NOMO-1 (cell line): ENCODE measurements at regions not wholly inside any gene's neighbourhood (a gene's known extent, or its start where the extent isn't known, plus 50 kb on each side); places are given as distances from the start of the nearest gene placed in this dataset.

Experiments
- DNase-seq, 2 experiments: peaks; one replicate each; lab custom pipeline; 2025; ENCODE audit not compliant: unreplicated experiment in 2 of 2; lab: John Stamatoyannopoulos, UW

- DNase-seq, result peak in 1 of 2 experiments; percentile 1
Observed at GRCh38 chr4:79042079-79042674, 102.9 kb upstream of the PAQR3 start.

GRCh38 chr4:79034544-79034943 is 95.3 kb upstream of the PAQR3 start:
- no peak for DNase-seq

- DNase-seq, result no peak
Observed at GRCh38 chr4:79030973-79031372, 91.7 kb upstream of the PAQR3 start.

- DNase-seq, result no peak
Observed at GRCh38 chr4:79027656-79028055, 88.4 kb upstream of the PAQR3 start.

- DNase-seq, result no peak
Observed at GRCh38 chr4:79025170-79025569, 85.9 kb upstream of the PAQR3 start.

GRCh38 chr4:79023799-79024770 is 84.8 kb upstream of the PAQR3 start:
- no peak for DNase-seq

- DNase-seq, result no peak
Observed at GRCh38 chr4:79022529-79022928, 83.3 kb upstream of the PAQR3 start.

- DNase-seq, result no peak
Observed at GRCh38 chr4:79017481-79017880, 78.2 kb upstream of the PAQR3 start.

- no peak for DNase-seq
Observed at GRCh38 chr4:79016878-79017277, 77.6 kb upstream of the PAQR3 start.

- no peak for DNase-seq
Observed at GRCh38 chr4:79015411-79015810, 76.2 kb upstream of the PAQR3 start.

- no peak for DNase-seq
Observed at GRCh38 chr4:79014230-79014629, 75.0 kb upstream of the PAQR3 start.

- no peak for DNase-seq
Observed at GRCh38 chr4:79013756-79014155, 74.5 kb upstream of the PAQR3 start.

- no peak for DNase-seq
Observed at GRCh38 chr4:78990938-78991810, 51.9 kb upstream of the PAQR3 start.

GRCh38 chr4:78989697-78990270 is 50.5 kb upstream of the PAQR3 start:
- no peak for DNase-seq
